HG03175 (cell line): ENCODE measurements at regions not wholly inside any gene's neighbourhood (a gene's known extent, or its start where the extent isn't known, plus 50 kb on each side); places are given as distances from the start of the nearest gene placed in this dataset.
A peak's percentile ranks its signal among the peaks of the same experiment; 100 is the strongest.

Source experiments
- ATAC-seq: cut with Tn5 transposase; IDR thresholded peaks from one replicate; pipeline ENCODE4 v1.9.1; 2021; ENCODE audit warnings: mild to moderate bottlenecking, moderate library complexity; ENCODE audit not compliant: unreplicated experiment

DNA sequence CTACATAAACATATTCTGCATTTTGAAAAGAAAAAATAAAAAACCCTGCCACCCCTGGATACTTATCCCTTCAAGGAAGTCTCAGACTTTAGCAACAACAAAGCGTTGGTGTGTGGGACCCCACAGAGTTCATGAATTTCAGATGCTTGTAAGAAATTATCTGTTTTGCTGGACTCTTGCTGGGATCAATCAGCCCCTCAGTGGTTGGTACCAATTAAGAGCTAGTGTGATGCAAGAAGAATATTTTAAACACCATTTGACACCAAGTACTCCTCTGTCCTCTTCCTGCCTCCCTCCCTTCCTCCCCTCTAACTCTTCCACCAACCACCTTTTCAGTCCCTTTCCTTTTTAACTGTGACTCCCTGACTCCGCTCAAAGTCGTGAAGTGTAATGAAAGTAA is 51.5 kb downstream of the SST start:
- ATAC-seq: no peak

- ATAC-seq: no peak
These were observed 53.0 kb downstream of the SST start for GRCh38 chr3:187617213-187617612.

GRCh38 chr3:187616307-187616972 is 53.8 kb downstream of the SST start:
- ATAC-seq: peak; percentile 78

DNA sequence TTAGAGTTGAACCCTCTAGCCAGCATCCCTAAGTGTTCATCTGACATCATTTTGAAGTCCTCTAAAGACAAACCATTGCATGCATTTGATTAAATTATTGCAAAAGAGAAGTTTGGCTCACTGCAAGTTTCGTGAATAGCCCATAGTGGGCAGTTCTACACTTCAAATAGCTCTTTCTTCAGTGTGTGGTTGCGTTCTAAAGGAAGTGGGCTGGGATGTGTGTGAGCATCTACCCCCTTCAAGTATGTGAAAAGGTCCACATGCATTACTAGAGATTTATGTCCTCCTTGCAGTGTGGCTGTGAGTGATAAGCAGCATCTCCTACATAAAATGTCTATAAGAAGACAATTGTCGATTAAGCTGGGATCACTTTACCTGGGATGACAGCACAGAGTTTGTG is 54.6 kb downstream of the SST start:
- no peak for ATAC-seq

DNA sequence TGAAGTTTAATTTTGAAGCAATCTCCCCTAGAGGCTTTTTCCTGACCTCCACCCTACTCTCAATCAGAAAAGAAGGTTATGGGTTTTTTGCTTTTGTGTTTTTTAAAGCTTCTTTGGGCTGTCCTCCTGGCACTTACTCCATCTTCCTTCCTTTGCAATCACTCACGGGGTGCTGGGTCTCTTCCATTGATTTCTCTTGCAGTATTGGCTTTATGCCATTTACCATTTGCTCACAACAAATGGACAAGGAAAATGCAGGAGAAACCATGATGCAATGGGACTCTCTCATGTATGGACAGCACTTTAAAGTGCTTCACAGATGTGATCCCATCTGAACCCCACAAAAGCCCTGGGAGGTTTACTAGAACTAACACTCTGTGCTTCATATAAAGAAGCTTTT is 57.5 kb downstream of the SST start:
- ATAC-seq: no peak

GRCh38 chr3:187610981-187611511 is 59.1 kb downstream of the SST start:
- no peak for ATAC-seq

GRCh38 chr3:187594272-187594671 is 75.9 kb downstream of the SST start:
- ATAC-seq: no peak

DNA sequence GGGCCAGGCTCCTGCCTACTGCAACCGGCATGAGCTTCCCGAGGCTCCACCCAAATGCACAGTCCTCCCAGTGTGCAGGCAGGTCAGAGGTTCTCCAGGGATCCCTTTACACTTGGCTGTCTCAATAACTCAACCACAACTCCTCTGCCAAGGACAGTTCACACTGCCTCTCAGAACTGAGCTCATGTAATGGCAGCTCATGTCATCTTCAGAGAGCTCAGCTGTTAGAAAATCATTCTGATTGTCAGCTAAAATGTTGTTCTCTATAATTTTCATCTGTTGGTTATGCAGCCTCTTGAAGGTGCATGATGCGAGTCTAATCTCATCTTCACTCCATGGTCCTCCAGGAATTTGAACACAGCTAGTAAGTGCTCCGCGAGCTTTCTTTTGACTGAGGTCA is 76.7 kb downstream of the SST start:
- no peak for ATAC-seq

- no peak for ATAC-seq
These were observed 79.2 kb downstream of the SST start for GRCh38 chr3:187590861-187591576.

GRCh38 chr3:187587076-187587475 is 83.1 kb downstream of the SST start:
- ATAC-seq: no peak

DNA sequence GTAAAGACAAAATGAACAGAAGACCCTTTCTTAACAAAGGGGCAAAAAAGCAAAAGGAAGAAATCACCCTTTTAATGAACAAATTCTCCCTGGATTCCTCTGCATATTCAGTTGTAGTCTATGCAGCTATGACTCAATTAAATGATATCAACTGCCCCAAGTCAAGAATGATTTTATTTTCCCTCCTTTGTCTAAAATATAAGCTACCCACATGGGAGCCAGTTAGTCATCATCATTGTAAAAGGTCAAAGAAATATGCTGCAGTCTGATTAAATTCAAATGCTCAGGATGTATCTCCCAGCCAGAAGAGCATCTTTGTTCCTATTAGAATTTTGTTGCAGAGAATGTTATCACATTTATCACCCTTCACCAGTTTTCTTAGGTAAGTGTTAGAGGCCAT is 84.0 kb downstream of the SST start:
- no peak for ATAC-seq

DNA sequence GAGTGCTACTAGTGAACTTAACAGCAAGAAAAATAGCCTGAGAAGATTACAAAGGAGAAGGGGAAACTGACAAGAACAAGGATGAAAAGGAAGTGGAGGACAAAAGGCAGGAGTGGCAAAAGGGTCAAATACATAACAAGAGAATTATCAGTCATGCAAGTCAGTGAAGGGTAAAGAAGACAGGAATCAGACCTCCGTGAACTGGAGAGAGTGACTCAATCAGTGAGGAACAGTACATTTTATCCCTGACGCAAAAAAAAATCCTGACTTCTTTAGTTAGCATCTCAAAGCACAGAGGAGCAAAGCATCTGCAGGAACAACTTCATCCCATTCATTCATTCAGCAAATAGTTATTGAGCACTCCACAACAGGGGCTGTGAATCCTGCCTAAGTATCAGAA is 97.8 kb downstream of the SST start:
- ATAC-seq: no peak

- no peak for ATAC-seq
These were observed 98.5 kb downstream of the SST start for GRCh38 chr3:187571701-187572100.

DNA sequence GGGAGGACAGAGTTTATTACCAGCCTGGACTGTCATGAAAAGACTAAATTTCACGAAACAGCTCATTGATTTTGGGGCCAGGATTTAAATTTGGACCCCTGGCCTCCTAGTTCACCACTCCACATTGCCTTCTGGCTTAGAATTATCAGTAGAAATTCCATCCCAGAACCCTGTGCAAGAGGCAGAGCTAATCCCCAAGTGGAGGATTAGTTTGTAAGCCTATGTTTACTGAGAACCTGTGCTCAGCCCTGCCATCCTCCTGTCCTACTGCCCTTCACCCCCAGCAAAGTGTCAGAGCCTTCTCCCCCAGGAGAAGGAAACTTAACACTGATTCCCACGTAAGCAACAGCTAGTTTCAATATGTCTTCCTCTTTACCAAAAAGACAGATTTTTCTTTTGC is 99.4 kb downstream of the SST start:
- ATAC-seq: no peak

- no peak for ATAC-seq
These were observed 102.0 kb downstream of the SST start for GRCh38 chr3:187568171-187568570.

GRCh38 chr3:187567661-187568121 is 102.5 kb downstream of the SST start:
- ATAC-seq: no peak

DNA sequence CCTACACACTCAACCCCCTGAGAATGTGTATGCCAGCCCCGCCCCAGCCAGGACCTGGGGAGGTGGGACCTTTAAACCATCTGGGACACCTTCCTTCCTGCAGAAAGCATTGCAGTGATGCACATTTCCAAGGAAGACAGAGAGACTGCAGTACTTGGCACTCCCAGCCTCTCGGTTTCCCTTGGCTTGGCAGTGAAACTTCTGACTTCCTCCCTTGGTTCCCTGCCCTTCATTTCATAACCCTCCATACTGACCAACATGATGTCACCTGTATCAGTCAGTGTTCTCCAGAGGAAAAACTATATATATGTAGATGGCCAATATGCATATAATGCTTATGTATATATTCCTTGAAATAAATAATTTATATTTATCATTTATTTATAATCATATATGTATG is 103.2 kb downstream of the SST start:
- no peak for ATAC-seq

GRCh38 chr3:187565701-187566100 is 104.5 kb downstream of the SST start:
- ATAC-seq: no peak

DNA sequence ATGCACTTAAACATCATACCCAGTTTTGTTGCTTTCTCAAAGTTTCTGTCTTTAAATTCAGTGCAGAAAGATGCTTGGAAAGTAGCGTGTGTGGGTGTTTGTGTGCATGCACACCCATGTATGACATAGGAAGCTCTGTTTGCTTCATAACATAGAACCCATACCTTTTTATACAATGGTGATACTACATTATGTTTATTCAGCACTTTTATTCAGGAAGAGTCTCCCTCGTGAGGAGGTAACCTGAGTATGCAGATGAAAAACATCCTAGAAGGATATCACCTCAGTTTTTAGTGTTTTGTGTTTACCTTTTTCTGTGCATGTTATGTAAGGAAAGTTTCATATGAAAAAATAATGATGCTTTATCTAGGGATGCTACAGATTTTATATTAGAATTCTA is 111.2 kb downstream of the SST start:
- no peak for ATAC-seq

GRCh38 chr3:187551416-187551815 is 118.8 kb downstream of the SST start:
- no peak for ATAC-seq

GRCh38 chr3:187550446-187550845 is 119.7 kb downstream of the SST start:
- no peak for ATAC-seq

DNA sequence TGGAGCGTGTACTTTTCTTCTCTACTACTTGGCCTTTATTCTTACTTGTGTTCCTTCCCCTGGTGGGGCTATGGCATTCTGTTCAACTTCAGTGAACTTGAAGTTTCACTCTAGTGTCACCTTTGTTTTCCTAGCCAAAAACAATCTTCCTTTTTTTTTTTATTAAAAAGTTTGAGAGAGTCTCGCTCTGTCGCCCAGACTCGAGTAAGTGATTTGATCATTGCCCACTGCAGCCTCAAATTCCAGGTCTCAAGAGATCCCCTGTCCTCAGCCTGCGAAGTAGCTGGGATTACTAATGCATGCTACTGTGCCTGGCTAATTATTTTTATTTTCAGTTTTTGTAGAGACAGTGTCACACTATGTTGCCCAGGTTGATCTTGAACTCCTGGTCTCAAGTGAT is 124.8 kb downstream of the SST start:
- no peak for ATAC-seq
